Breast epithelium (tissue), 4 donors: ENCODE measurements at regions not wholly inside any gene's neighbourhood (a gene's known extent, or its start where the extent isn't known, plus 50 kb on each side); places are given as distances from the start of the nearest gene placed in this dataset.
A peak's percentile ranks its signal among the peaks of the same experiment; 100 is the strongest.

Experiments used
- DNase-seq, 2 donors: peaks; one replicate each; pipeline ENCODE4 v3.0.0-alpha.2; 2019; ENCODE audit warnings: low spot score in 2 of 2
- H3K27ac ChIP-seq, 2 donors: fragments of 200-600 bp; sonication (generic) in 1 of 2; one replicate each; pipeline ENCODE4 v1.5.1; 2016 to 2019; ENCODE audit warnings: mild to moderate bottlenecking in 1 of 2
- H3K27me3 ChIP-seq, 2 donors: fragments of 200-600 bp; sonication (generic) in 1 of 2; one replicate each; pipeline versions ENCODE4 v1.5.1 to v1.6.0; 2017 to 2019; ENCODE audit warnings: control low read depth in 1 of 2, mild to moderate bottlenecking in 1 of 2
- H3K36me3 ChIP-seq: fragments of 200-600 bp; one replicate; pipeline ENCODE4 v1.5.1; 2019
- H3K4me1 ChIP-seq, 2 donors: fragments of 200-600 bp; sonication (generic); one replicate each; pipeline ENCODE4 v1.5.1; 2016 to 2019; ENCODE audit warnings: control low read depth in 1 of 2
- H3K4me3 ChIP-seq, 3 donors: fragments of 200-600 bp; sonication (generic); 1 replicate in 2 of 3; 2 replicates in 1 of 3; pipeline ENCODE4 v1.5.1; 2016 to 2019; ENCODE audit warnings: mild to moderate bottlenecking in 3 of 3, moderate library complexity in 2 of 3
- H3K9me3 ChIP-seq, 2 donors: fragments of 200-600 bp; sonication (generic) in 1 of 2; one replicate each; pipeline ENCODE4 v1.5.1; 2016 to 2019; ENCODE audit warnings: control low read depth in 1 of 2
- CTCF ChIP-seq, 3 donors: fragments of 450-650 bp; IDR thresholded peaks; one replicate each; pipeline ENCODE4 v1.5.1; 2016 to 2017; ENCODE audit warnings: antibody characterized with exemption in 3 of 3, mild to moderate bottlenecking in 3 of 3, moderate library complexity in 3 of 3
- POLR2A ChIP-seq: fragments of 450-650 bp; IDR thresholded peaks from one replicate; pipeline ENCODE4 v1.6.1; 2016; ENCODE audit warnings: antibody characterized with exemption, mild to moderate bottlenecking, moderate library complexity
- POLR2AphosphoS5 ChIP-seq, 3 donors: sonication (generic); formaldehyde crosslinking; IDR thresholded peaks; one replicate each; pipeline ENCODE4 v1.6.1; 2017; ENCODE audit warnings: antibody characterized with exemption in 3 of 3
- intact Hi-C: fragments of 100-400 bp; cut with DNase I; formaldehyde crosslinking; loops from one replicate; pipeline ENCODE4 v1.15.1; 2023; ENCODE audit warnings: low total_unique reads

- peaks cover 0 to 8% of the 10 kb centered on the region in 2 donors for H3K4me1 ChIP-seq
- TF ChIP-seq POLR2A (no peak), CTCF (IDR thresholded peaks at IDR 0.05) (peak; percentile 35 to 63 (median 50)), POLR2AphosphoS5 (IDR thresholded peaks at IDR 0.05) (peak in 1 of 3 donors; percentile 21)
- H3K27ac ChIP-seq, result peak overlapping the region in 1 of 2 donors; percentile 43
- no peaks in the 10 kb centered on the region for H3K36me3 ChIP-seq
- H3K27me3 ChIP-seq, result no peaks in the 10 kb centered on the region
- H3K4me3 ChIP-seq, result peak overlapping the region in 1 of 3 donors; percentile 36
- DNase-seq, result no peak
- intact Hi-C loops, result no loop called here
- no peaks in the 10 kb centered on the region for H3K9me3 ChIP-seq
Measured at GRCh38 chr2:111702119-111702803, 181.7 kb downstream of the ANAPC1 start.

GRCh38 chr2:111702804-111703196 is 181.2 kb downstream of the ANAPC1 start:
- H3K36me3 ChIP-seq, result no peaks in the 10 kb centered on the region
- H3K9me3 ChIP-seq, result no peaks in the 10 kb centered on the region
- H3K27ac ChIP-seq, result peak overlapping the region in 1 of 2 donors; percentile 43
- intact Hi-C loops, result no loop called here
- no peak for DNase-seq
- H3K4me3 ChIP-seq, result no peak overlapping the region
- no peak for TF ChIP-seq POLR2A
- no peak for TF ChIP-seq POLR2AphosphoS5 (IDR thresholded peaks at IDR 0.05)
- TF ChIP-seq CTCF (IDR thresholded peaks at IDR 0.05), result no peak
- H3K27me3 ChIP-seq, result no peaks in the 10 kb centered on the region
- H3K4me1 ChIP-seq, result peaks cover 0 to 8% of the 10 kb centered on the region in 2 donors

GRCh38 chr2:111703759-111704158 is 180.2 kb downstream of the ANAPC1 start:
- intact Hi-C loops, result no loop called here
- H3K4me3 ChIP-seq, result no peak overlapping the region
- no peak overlapping the region for H3K27ac ChIP-seq
- H3K4me1 ChIP-seq, result peaks cover 0 to 8% of the 10 kb centered on the region in 2 donors
- H3K27me3 ChIP-seq, result no peaks in the 10 kb centered on the region
- no peaks in the 10 kb centered on the region for H3K36me3 ChIP-seq
- DNase-seq, result no peak
- no peak for TF ChIP-seq POLR2AphosphoS5 (IDR thresholded peaks at IDR 0.05)
- no peak for TF ChIP-seq POLR2A
- no peak for TF ChIP-seq CTCF (IDR thresholded peaks at IDR 0.05)
- no peaks in the 10 kb centered on the region for H3K9me3 ChIP-seq

GRCh38 chr2:111704246-111704645 is 179.7 kb downstream of the ANAPC1 start:
- no peak overlapping the region for H3K4me3 ChIP-seq
- H3K36me3 ChIP-seq, result no peaks in the 10 kb centered on the region
- H3K27me3 ChIP-seq, result no peaks in the 10 kb centered on the region
- no peak overlapping the region for H3K27ac ChIP-seq
- no peaks in the 10 kb centered on the region for H3K9me3 ChIP-seq
- H3K4me1 ChIP-seq, result peaks cover 0 to 8% of the 10 kb centered on the region in 2 donors
- TF ChIP-seq CTCF (IDR thresholded peaks at IDR 0.05) (no peak), POLR2A (no peak)
- intact Hi-C loops, result no loop called here
- DNase-seq, result no peak

- no peak for TF ChIP-seq POLR2A
- no peak for TF ChIP-seq POLR2AphosphoS5 (IDR thresholded peaks at IDR 0.05)
- TF ChIP-seq CTCF (IDR thresholded peaks at IDR 0.05), result no peak
- Histone ChIP-seq H3K27me3 (no peaks in the 10 kb centered on the region), H3K4me1 (peaks cover 0 to 8% of the 10 kb centered on the region in 2 donors), H3K27ac (peak overlapping the region in 1 of 2 donors; percentile 52), H3K4me3 (no peak overlapping the region), H3K36me3 (no peaks in the 10 kb centered on the region), H3K9me3 (no peaks in the 10 kb centered on the region)
- intact Hi-C loops, result no loop called here
- no peak for DNase-seq
Measured at GRCh38 chr2:111705239-111705638, 178.8 kb downstream of the ANAPC1 start.
